Uterus (tissue), 2 donors: ENCODE measurements at regions not wholly inside any gene's neighbourhood (a gene's known extent, or its start where the extent isn't known, plus 50 kb on each side); places are given as distances from the start of the nearest gene placed in this dataset.

Experiments
- CTCF ChIP-seq, 4 experiments: fragments of 200-600 bp in 2 of 4; fragments of 450-650 bp in 2 of 4; sonication (generic) in 2 of 4; IDR thresholded peaks; one replicate each; pipeline ENCODE4 v1.5.1; 2016 to 2019; ENCODE audit warnings: antibody characterized with exemption in 4 of 4, mild to moderate bottlenecking in 2 of 4, moderate library complexity in 1 of 4
- POLR2A ChIP-seq, 2 donors: fragments of 450-650 bp; IDR thresholded peaks; one replicate each; pipeline ENCODE4 v1.6.1; 2016; ENCODE audit warnings: antibody characterized with exemption in 2 of 2, mild to moderate bottlenecking in 1 of 2, moderate library complexity in 1 of 2

GRCh38 chrX:41973208-41973607 lies 49.9 kb upstream of the CASK start:
- TF ChIP-seq CTCF (IDR thresholded peaks at IDR 0.05) (no peak), POLR2A (IDR thresholded peaks at IDR 0.05) (no peak)
